ENCODE measurements at regions not wholly inside any gene's neighbourhood (a gene's known extent, or its start where the extent isn't known, plus 50 kb on each side); places are given as distances from the start of the nearest gene placed in this dataset. TPM values are rescaled to one million over a fixed set of nuclear protein-coding genes. Genes with fewer than 3 reads are reported as not detected.

- no peak overlapping the region for H2AFZ ChIP-seq (ENCODE audit: low read depth, low read length)
- no peaks in the 10 kb centered on the region for H3K4me1 ChIP-seq (replicated peaks in 1 of 2; ENCODE audit: control insufficient read depth in 2 of 2, insufficient read depth in 2 of 2, low read length in 2 of 2)
- POLR2A ChIA-PET = interaction anchor here (0.7 to 1.5 kb wide), 2 partner anchors 10 to 38 kb away, joined by 3 read pairs; no protein-coding TSS in a partner anchor
- no peaks in the 10 kb centered on the region for H3K9me1 ChIP-seq (ENCODE audit: control insufficient read depth, insufficient read depth, low read length)
- in situ Hi-C loops (cut with MboI) (no loop called here), intact Hi-C loops (cut with micrococcal nuclease) (no loop called here)
- H4K20me1 ChIP-seq (replicated peaks; ENCODE audit: control insufficient read depth, insufficient read depth, low read length) = no peaks in the 10 kb centered on the region
- H3K9ac ChIP-seq (ENCODE audit: insufficient read depth in 1 of 2, low read depth in 2 of 2, low read length in 2 of 2) = no peak overlapping the region
- CTCF ChIA-PET (ENCODE audit: low intra/inter-chr PET ratio) = no interaction called here
- no peak overlapping the region for H3K4me3 ChIP-seq
- no peak for DNase-seq (ENCODE audit: extremely low read depth in 1 of 4, low spot score in 3 of 4)
- FAIRE-seq = no peak
- H3K79me2 ChIP-seq (ENCODE audit: control insufficient read depth, insufficient read depth, low read length) = no peaks in the 10 kb centered on the region
- no peak overlapping the region for H3K4me2 ChIP-seq (ENCODE audit: insufficient read depth, low read length)
- no peak for TF ChIP-seq ETV1 (tag; conservative IDR thresholded peaks at IDR 0.05; ENCODE audit: low read depth)
- no peak for TF ChIP-seq SMC3 (conservative IDR thresholded peaks at IDR 0.05; ENCODE audit: insufficient read depth, low read depth, low read length)
- no peak for TF ChIP-seq FOXO4 (CRISPR knock-in tag; IDR thresholded peaks at IDR 0.05)
- TF ChIP-seq TEAD1 (CRISPR knock-in tag; IDR thresholded peaks at IDR 0.05) = no peak
- no peak overlapping the region for H3K27ac ChIP-seq (ENCODE audit: extremely low read depth, low read depth, low read length)
- no TSS peak for BruUV-seq (replicated peaks)
- no peaks in the 10 kb centered on the region for H3K9me3 ChIP-seq (replicated peaks; ENCODE audit: control insufficient read depth, insufficient read depth, low read depth, low read length)
- H3K27me3 ChIP-seq (ENCODE audit: control insufficient read depth in 2 of 2, insufficient read depth in 2 of 2, low read length in 2 of 2) = no peaks in the 10 kb centered on the region
- WGBS (ENCODE audit: insufficient coverage, low coverage, missing lambda C conversion rate) = 3% methylated on average over 2 of the region's 2 CpGs
- H3K36me3 ChIP-seq (ENCODE audit: control insufficient read depth, insufficient read depth, low read length) = no peaks in the 10 kb centered on the region
- ATAC-seq = no peak
Observed at GRCh38 chr2:181841079-181841478, 50.5 kb upstream of the ITPRID2 start.

Small RNA genes in the stretch of these regions (small RNA-seq; reads per million reads assigned to genes)
- gene RNU6ATAC19P = not detected
